Endothelial cell (in vitro differentiated cells): ENCODE measurements at regions not wholly inside any gene's neighbourhood (a gene's known extent, or its start where the extent isn't known, plus 50 kb on each side); places are given as distances from the start of the nearest gene placed in this dataset.
"Not testable (repeated sequence)": the region's sequence is repeated elsewhere in the genome, so short reads cannot be mapped to it uniquely, and the experiment has no call there.

Experiments used
- DNase-seq: peaks from one replicate; pipeline ENCODE4 v3.0.0; 2021; ENCODE audit warnings: low spot score
- H3K27ac Mint-ChIP-seq: one replicate; pipeline ENCODE4 v1.8.0; 2021; ENCODE audit warnings: mixed read lengths, inconsistent platforms; ENCODE audit not compliant: unreplicated experiment
- H3K27me3 Mint-ChIP-seq: one replicate; pipeline ENCODE4 v1.8.0; 2021; ENCODE audit warnings: mild to moderate bottlenecking, moderate library complexity, mixed read lengths, inconsistent platforms; ENCODE audit not compliant: unreplicated experiment
- H3K36me3 Mint-ChIP-seq: one replicate; pipeline ENCODE4 v1.8.0; 2021; ENCODE audit warnings: mild to moderate bottlenecking, low read depth, mixed read lengths, inconsistent platforms; ENCODE audit not compliant: unreplicated experiment
- H3K4me1 Mint-ChIP-seq: one replicate; pipeline ENCODE4 v1.8.0; 2021; ENCODE audit warnings: mild to moderate bottlenecking, mixed read lengths, inconsistent platforms; ENCODE audit not compliant: unreplicated experiment
- H3K4me3 Mint-ChIP-seq: one replicate; pipeline ENCODE4 v1.8.0; 2021; ENCODE audit warnings: mild to moderate bottlenecking, mixed read lengths, inconsistent platforms; ENCODE audit not compliant: unreplicated experiment
- H3K9me3 Mint-ChIP-seq: one replicate; pipeline ENCODE4 v1.8.0; 2021; ENCODE audit warnings: mixed read lengths, inconsistent platforms; ENCODE audit not compliant: unreplicated experiment
- TF ChIP-seq, protein P1 (sequence below): fragments of 200-600 bp; sonication (generic); IDR thresholded peaks from one replicate; pipeline ENCODE4 v1.5.0; 2021; ENCODE audit warnings: antibody characterized with exemption; ENCODE audit not compliant: unreplicated experiment

DNA sequence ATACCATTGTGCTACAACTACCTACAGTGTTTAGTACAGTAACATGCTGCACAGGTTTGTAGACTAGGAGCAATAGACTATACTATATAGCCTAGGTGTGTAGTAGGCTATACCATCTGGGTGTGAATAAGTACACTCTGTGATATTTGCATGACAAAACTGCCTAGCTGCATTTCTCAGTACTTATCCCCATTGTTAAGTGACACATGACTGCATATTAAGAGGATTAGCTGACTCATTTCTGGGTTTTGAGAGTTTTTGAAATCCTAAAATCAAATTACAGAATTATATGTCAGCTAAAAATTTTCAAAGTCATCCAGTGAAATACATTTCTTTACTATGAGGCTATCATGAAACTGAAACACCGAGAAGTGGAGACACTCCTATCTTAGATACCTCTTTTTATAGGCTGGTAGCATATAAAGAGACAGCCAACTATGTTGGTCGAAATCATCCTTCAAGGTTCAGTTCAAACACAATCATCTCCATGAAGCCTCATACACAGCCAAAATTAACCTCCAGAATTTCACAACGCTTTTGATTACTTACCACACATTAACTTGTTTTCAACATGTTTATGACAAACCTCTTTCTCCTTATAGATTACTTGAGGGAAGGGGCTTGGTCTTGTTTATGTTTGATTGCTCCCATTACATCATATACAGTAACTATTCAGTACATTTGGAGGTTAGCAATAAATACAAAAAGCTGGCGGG lies 89.8 kb upstream of the ANK3 start:
- no peaks in the 10 kb centered on the region for H3K27me3 Mint-ChIP-seq
- TF ChIP-seq, protein P1, sequence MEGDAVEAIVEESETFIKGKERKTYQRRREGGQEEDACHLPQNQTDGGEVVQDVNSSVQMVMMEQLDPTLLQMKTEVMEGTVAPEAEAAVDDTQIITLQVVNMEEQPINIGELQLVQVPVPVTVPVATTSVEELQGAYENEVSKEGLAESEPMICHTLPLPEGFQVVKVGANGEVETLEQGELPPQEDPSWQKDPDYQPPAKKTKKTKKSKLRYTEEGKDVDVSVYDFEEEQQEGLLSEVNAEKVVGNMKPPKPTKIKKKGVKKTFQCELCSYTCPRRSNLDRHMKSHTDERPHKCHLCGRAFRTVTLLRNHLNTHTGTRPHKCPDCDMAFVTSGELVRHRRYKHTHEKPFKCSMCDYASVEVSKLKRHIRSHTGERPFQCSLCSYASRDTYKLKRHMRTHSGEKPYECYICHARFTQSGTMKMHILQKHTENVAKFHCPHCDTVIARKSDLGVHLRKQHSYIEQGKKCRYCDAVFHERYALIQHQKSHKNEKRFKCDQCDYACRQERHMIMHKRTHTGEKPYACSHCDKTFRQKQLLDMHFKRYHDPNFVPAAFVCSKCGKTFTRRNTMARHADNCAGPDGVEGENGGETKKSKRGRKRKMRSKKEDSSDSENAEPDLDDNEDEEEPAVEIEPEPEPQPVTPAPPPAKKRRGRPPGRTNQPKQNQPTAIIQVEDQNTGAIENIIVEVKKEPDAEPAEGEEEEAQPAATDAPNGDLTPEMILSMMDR: no peak
- no peak overlapping the region for H3K27ac Mint-ChIP-seq
- no peaks in the 10 kb centered on the region for H3K36me3 Mint-ChIP-seq
- H3K4me3 Mint-ChIP-seq: no peak overlapping the region
- H3K9me3 Mint-ChIP-seq: no peaks in the 10 kb centered on the region
- no peak for DNase-seq
- H3K4me1 Mint-ChIP-seq: no peaks in the 10 kb centered on the region

DNA sequence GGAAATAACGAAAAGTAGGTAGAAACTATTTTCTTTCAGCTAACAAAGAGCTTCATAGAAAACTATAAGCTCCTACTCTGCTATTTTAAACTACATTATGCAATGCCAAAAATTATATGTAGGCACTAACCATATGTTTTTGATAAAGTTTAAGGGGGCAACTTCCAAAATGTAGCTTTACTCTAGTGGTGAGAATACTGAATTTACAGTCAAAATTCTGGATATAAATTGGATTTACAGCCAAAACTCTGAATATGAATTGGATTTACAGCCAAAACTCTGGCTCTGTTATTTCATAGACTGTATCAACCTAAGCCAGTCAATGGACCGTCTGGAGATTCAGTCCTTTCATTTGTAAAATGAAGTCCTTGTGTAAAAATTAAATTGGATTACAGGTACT lies 86.8 kb upstream of the ANK3 start:
- Mint-ChIP-seq H3K36me3 (no peaks in the 10 kb centered on the region), H3K27ac (no peak overlapping the region), H3K4me1 (no peaks in the 10 kb centered on the region), H3K27me3 (no peaks in the 10 kb centered on the region), H3K9me3 (no peaks in the 10 kb centered on the region), H3K4me3 (no peak overlapping the region)
- DNase-seq: no peak
- TF ChIP-seq, protein P1: no peak

DNA sequence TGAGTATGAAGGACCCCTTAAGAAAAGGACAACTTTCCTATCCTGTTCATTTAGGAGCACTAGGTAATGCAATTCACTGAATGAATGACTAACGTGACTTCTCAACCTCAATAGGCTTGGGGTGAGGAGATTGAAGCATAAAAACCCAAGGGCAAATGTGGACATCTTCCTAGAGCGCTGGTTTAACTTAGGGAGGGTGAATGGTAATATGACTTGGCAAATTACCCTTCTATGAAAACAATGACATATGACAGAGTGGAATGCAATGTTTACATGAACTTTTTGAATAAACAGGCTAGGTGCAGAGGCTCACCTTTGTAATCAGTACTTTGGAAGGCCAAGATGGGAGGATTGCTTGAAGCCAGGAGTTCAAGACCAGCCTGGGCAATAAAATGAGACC lies 83.9 kb upstream of the ANK3 start:
- Mint-ChIP-seq H3K27ac (no peak overlapping the region), H3K9me3 (no peaks in the 10 kb centered on the region), H3K27me3 (no peaks in the 10 kb centered on the region)

DNA sequence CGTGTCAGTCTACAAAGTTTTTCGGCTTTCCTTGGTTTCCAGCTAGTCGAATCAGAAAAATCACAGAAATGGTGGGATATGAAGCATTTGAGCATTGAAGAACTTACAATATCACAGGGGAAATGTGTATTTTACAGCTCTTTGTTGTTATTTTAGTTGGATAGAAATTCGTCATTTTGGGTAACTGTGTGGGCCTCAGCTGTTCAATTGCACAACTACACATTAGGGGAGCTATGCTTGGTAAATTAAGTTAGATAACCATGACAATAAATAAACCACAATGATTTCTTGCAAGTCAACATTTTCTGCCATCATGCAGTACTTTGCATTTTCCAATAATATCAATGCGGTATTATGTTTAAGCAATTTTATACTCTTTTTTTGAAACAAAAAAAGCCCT lies 80.4 kb upstream of the ANK3 start:
- TF ChIP-seq, protein P1: no peak
- no peaks in the 10 kb centered on the region for H3K36me3 Mint-ChIP-seq
- H3K4me3 Mint-ChIP-seq: no peak overlapping the region
- no peaks in the 10 kb centered on the region for H3K9me3 Mint-ChIP-seq
- H3K27ac Mint-ChIP-seq: no peak overlapping the region
- H3K27me3 Mint-ChIP-seq: no peaks in the 10 kb centered on the region
- no peaks in the 10 kb centered on the region for H3K4me1 Mint-ChIP-seq
- DNase-seq: no peak

More for the DNA sequence above, 83.9 kb upstream of the ANK3 start:
- Mint-ChIP-seq H3K4me1 (no peaks in the 10 kb centered on the region), H3K4me3 (no peak overlapping the region), H3K36me3 (no peaks in the 10 kb centered on the region)
- TF ChIP-seq, protein P1: no peak
- DNase-seq: no peak

DNA sequence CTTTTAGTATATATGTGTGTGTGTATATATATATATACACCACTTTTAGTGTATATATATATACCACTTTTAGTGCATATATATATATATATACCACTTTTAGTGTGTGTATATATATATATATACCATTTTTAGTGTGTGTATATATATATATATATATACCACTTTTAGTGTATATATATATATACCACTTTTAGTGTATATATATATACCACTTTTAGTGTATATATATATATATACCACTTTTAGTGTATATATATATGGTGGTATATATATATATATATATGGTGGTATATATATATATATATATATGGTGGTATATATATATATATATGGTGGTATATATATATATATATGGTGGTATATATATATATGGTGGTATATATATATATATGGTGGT lies 79.5 kb upstream of the ANK3 start:
- H3K9me3 Mint-ChIP-seq, H3K27me3 Mint-ChIP-seq, H3K4me1 Mint-ChIP-seq, H3K36me3 Mint-ChIP-seq, H3K4me3 Mint-ChIP-seq, H3K27ac Mint-ChIP-seq, DNase-seq: not testable (repeated sequence)
